Hematopoietic multipotent progenitor cell treated with erythropoietin and hydrocortisone succinate and interleukin-3 and kit ligand, for 17 days (in vitro differentiated cells): ENCODE measurements at regions not wholly inside any gene's neighbourhood (a gene's known extent, or its start where the extent isn't known, plus 50 kb on each side); places are given as distances from the start of the nearest gene placed in this dataset.
"Not testable (repeated sequence)": the region's sequence is repeated elsewhere in the genome, so short reads cannot be mapped to it uniquely, and the experiment has no call there.

Experiments
- DNase-seq: peaks from one replicate; pipeline ENCODE4 v3.0.0-alpha.2; 2015; ENCODE audit warnings: low spot score

DNA sequence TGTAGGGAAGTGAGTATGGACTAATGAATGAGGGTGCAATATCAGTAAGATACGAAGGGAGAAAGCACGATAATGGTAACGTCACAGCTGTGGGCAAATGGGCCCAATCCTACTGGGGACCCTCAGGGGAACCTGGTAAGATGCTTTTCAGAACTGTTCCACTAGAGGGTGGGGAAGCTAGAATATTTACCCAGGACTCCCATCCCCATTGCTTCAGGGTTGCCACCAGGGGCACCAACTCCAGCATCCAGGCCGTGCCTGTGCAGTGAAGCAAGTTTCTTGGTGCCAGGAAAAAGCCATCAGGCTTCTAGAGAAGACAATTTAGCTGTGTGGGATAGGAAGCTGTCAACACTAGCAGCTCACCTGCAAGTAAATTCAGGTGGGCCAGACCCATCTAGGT is 409.3 kb downstream of the AGTPBP1 start:
- no peak for DNase-seq

DNA sequence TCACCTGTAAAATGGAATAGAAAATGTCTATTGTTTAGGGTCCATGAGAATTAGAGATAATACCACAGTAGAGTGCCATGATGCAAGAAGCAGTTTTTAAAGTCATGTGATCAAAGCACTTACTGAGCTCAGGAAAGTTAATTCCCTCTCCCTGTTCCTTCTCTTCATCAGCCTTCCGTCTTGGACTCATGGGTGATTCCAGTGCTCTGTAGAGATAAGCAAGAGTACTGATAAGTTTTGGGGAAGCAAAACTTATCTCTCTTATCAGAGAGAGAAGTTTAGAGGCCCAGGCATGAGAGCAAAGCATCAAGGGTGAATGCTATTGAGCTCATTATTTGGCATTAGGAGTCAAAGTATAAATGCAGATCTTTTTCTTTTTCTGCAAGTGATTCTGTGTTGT is 410.1 kb downstream of the AGTPBP1 start:
- no peak for DNase-seq

DNA sequence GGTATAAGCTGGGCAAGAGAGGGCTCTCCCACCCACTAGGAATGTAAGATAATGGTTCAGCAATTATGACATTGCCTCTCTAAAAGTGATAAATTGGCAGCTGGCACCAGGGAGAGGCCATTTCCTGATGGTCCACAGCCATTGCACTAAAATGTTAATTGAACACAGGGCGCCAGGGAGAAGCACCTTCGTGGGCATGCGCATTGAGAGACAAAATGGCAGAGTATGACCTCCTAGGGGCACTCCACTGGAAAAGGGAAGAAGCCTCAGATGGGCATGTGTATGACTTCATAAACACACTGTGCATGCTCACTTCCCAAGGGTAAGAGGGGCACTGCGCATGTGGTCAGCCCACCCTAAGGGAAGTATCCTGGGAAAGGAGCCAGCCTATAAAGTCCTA is 419.2 kb downstream of the AGTPBP1 start:
- no peak for DNase-seq

DNA sequence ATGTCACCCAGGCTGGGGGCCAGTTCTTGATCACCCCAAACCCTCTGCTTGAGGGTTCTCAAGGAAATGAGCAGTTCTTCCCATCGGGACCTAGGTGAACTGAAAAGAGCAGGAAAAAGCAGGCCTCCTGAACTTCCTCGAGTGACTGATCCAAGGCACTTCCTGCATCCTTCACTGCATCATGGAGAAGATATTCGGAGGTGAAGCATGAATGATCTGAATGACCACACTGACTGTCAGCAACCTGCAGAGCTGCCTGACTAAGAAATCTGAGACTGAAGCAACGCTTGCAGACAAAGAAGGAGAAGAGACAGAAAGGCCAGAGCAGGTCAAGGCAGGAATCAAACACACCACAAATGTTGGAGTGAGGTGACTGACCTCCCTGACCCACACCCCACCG is 420.2 kb downstream of the AGTPBP1 start:
- no peak for DNase-seq

DNA sequence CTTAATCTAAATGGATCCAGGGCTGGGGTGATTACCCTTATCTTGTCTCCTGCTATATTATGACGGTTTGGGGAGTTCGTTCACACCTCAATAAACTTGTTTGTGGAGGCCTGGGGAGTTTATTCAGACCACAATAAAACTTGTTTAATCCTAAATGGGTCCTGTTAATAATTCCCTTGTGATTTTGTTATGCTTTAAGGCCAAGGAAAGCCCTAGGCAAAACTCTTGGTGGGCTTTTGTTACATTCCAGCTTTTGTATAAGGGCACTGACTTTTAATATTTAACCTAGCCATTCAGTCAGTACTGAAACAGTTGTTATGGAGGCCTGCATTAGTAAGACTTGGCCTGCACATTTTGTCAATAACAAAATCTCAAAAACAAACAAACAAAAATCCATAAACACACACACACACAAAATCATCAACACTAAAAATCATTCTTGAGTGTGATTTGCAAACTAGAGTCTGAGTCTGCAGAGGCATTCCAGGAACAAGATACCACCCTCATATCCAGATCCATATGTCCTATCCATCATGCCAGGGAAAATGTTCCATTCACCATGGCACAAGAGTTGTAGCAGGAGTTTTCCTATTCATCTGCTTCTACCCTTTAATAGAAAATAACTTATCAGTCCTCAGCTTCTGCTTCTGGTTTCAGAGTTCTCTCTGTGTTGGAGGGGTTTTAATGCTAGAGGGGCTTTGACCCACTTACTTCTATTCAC is 421.7 kb downstream of the AGTPBP1 start:
- DNase-seq = no peak

GRCh38 chr9:85315535-85315934 is 426.2 kb downstream of the AGTPBP1 start:
- not testable (repeated sequence) for DNase-seq

DNA sequence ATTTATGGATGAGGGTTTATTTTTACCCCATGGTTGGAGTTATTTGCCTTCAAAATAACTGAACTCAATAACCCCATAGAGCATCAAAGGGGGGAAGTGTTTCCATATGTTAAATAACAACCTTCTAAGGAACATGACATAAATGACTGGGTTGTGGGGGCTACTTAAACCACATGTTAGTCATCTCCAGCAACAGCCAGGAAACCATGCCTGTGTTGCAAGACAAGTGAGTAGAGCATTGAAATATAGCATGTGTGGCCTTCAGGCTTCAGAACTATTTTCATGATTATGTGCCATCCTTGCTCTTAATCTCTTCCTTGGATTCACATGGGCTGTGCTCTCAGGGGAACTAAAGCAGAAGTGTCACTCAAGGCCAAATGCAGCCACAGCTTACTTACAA is 431.2 kb downstream of the AGTPBP1 start:
- DNase-seq = no peak

- DNase-seq = no peak
These were observed 438.0 kb downstream of the AGTPBP1 start for GRCh38 chr9:85303757-85304134.

GRCh38 chr9:85302938-85303756 is 438.6 kb downstream of the AGTPBP1 start:
- DNase-seq = no peak

GRCh38 chr9:85298499-85298898 is 443.3 kb downstream of the AGTPBP1 start:
- DNase-seq = no peak

- DNase-seq = not testable (repeated sequence)
These were observed 446.5 kb downstream of the AGTPBP1 start for GRCh38 chr9:85295244-85295643.

DNA sequence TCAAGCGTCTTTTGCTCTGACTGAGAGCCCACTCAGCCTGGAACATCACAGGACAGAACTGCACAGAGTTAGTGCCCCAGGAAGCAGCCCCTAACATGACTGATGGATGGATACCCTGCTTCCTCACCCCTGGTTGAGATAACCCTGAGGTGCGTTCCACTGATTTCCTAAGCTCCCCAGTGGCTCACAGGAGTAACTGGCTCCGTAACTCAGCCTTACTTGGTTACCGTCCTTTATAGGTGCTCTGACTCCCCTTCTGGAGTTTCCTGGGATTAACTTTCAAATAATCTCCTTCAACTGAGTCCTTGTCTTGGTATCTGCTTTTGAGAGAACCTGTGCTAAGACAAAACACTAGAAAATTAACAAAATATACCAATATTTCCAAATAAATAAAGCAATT is 449.5 kb downstream of the AGTPBP1 start:
- DNase-seq = no peak

GRCh38 chr9:85291266-85291665 is 450.5 kb downstream of the AGTPBP1 start:
- DNase-seq = no peak

DNA sequence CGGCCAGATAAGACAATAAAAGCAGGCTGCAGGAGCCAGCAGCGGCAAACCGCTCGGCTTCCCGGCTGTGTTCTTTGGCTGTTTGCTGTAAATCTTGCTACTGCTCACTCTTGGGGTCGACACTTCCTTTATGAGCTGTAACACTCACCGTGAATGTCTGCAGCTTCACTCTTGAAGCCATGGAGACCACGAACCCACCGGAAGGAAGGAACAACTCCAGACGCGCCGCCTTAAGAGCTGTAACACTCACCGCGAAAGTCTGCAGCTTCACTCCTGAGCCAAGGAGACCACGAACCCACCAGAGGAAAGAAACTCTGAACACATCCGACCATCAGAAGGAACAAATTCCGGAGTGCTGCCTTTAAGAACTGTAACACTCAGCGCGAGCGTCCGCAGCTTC is 451.7 kb downstream of the AGTPBP1 start:
- no peak for DNase-seq

DNA sequence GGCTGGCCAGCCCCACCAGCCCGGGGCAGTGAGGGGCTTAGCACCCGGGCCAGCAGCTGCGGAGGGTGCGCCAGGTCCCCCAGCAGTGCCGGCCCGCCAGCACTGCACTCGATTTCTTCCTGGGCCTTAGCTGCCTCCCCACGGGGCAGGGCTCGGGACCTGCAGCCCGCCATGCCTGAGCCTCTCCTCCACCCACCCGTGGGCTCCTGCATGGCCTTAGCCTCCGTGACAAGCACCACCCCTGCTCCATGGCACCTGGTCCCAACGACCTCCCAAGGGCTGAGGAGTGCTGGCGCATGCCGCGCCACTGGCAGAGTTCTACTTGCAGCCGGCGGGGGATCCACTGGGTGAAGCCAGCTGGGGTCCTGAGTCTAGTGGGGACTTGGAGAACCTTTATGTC is 452.6 kb downstream of the AGTPBP1 start:
- no peak for DNase-seq

GRCh38 chr9:85283421-85283820 is 458.3 kb downstream of the AGTPBP1 start:
- no peak for DNase-seq

GRCh38 chr9:85278769-85279168 is 463.0 kb downstream of the AGTPBP1 start:
- DNase-seq = no peak

GRCh38 chr9:85276741-85277140 is 465.0 kb downstream of the AGTPBP1 start:
- DNase-seq = no peak

GRCh38 chr9:85269811-85270210 is 471.9 kb downstream of the AGTPBP1 start:
- DNase-seq = no peak

DNA sequence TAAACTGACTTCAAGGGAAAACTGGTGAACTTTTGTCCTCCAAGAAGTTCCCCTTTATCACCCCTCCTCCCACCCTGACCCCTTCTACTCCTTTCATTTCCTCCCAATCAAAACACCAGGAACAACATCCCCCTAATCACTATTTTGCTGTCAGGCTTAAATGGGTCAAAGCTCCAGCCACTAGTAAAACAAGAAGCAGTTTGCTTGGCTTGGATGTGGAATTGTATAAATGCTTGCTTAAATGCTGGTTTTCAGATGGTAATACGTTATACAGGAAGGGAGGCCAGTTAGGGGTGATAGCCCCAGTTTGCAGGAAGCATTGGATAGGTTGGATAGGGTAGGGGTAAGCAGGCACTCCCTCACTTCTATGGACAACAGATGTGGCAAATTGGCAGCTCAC is 473.6 kb downstream of the AGTPBP1 start:
- no peak for DNase-seq

DNA sequence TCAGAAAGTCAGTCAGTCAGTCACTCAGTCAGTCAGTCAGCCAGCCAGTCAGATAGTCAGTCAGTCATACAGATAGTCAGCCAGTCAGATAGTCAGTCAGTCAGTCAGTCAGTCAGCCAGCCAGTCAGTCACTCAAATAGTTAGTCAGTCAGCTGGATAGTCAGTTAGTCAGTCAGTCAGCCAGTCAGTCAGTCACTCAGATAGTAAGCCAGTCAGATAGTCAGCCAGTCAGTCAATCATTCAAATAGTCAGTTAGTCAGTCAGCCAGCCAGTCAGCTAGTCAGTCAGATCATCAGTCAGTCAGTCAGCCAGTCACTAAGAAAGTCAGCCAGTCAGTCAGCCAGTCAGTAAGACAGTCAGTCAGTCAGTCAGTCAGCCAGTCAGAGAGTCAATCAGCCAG is 477.1 kb downstream of the AGTPBP1 start:
- DNase-seq = no peak

GRCh38 chr9:85263288-85263687 is 478.5 kb downstream of the AGTPBP1 start:
- DNase-seq = no peak

- DNase-seq = no peak
These were observed 479.4 kb downstream of the AGTPBP1 start for GRCh38 chr9:85262333-85262732.
